Panc1 (cell line): ENCODE measurements at regions not wholly inside any gene's neighbourhood (a gene's known extent, or its start where the extent isn't known, plus 50 kb on each side); places are given as distances from the start of the nearest gene placed in this dataset.

Experiments used
- ATAC-seq: fragments of 200-7000 bp; cut with Tn5 transposase; 2 replicates; pipeline ENCODE4 v1.9.1; 2020; ENCODE audit warnings: mild to moderate bottlenecking, moderate library complexity
- BruUV-seq: library from RNA; stranded (reverse); fragments of 400-500 nt; replicated peaks from 2 replicates; lab custom pipeline; 2021; lab: Mats Ljungman, UMichigan
- CTCF ChIA-PET: fragments of 300-600 bp; sonication (Branson Sonifier 250); formaldehyde crosslinking; loops from one replicate; lab custom pipeline; 2022; ENCODE audit warnings: antibody characterized with exemption; lab: Charles Lee
- POLR2A ChIA-PET: fragments of 300-600 bp; sonication (Branson Sonifier 250); formaldehyde crosslinking; loops from one replicate; lab custom pipeline; 2022; ENCODE audit warnings: antibody characterized with exemption; lab: Charles Lee
- DNase-seq: peaks from one replicate; pipeline ENCODE4 v3.0.0-alpha.2; 2010; ENCODE audit warnings: low read depth, low spot score
- H3K27ac ChIP-seq: 2 replicates; pipeline ENCODE4 v1.5.1; 2011; ENCODE audit warnings: mild to moderate bottlenecking, low read length, inconsistent platforms
- H3K27me3 ChIP-seq: fragments of 200-500 bp; sonication (Bioruptor generic); 2 replicates; pipeline ENCODE4 v1.6.0; 2014; ENCODE audit warnings: low read length, inconsistent platforms; ENCODE audit not compliant: control insufficient read depth, insufficient read depth
- H3K36me3 ChIP-seq: fragments of 200-500 bp; sonication (Bioruptor generic); 2 replicates; pipeline ENCODE4 v1.5.1; 2014; ENCODE audit warnings: inconsistent platforms, mild to moderate bottlenecking, low read length, moderate library complexity; ENCODE audit not compliant: control insufficient read depth, insufficient read depth
- H3K4me1 ChIP-seq: 2 replicates; pipeline ENCODE4 v1.5.1; 2011; ENCODE audit warnings: inconsistent platforms, mild to moderate bottlenecking, low read length, moderate library complexity; ENCODE audit not compliant: control insufficient read depth, insufficient read depth
- H3K4me3 ChIP-seq, 2 experiments: 2 replicates each; pipeline ENCODE4 v1.5.1; 2011 to 2012; ENCODE audit warnings: low read depth in 2 of 2, low read length in 2 of 2, mild to moderate bottlenecking in 2 of 2, inconsistent platforms in 1 of 2, moderate library complexity in 1 of 2
- H3K9me3 ChIP-seq: fragments of 200-500 bp; sonication (Bioruptor generic); 2 replicates; pipeline ENCODE4 v1.5.1; 2014; ENCODE audit warnings: low read depth, mild to moderate bottlenecking, inconsistent platforms, low read length, moderate library complexity; ENCODE audit not compliant: control insufficient read depth, insufficient read depth
- CTCF ChIP-seq: fragments of 450-650 bp; IDR thresholded peaks from 2 replicates; pipeline ENCODE4 v1.5.1; 2017; ENCODE audit warnings: mild to moderate bottlenecking
- POLR2AphosphoS5 ChIP-seq: IDR thresholded peaks from 2 replicates; pipeline ENCODE4 v1.6.1; 2012; ENCODE audit warnings: mild to moderate bottlenecking, low read depth, low read length, moderate library complexity
- REST ChIP-seq, 2 experiments: IDR thresholded peaks; 2 replicates each; pipeline ENCODE4 v1.6.1; 2011 to 2012; ENCODE audit warnings: low read depth in 2 of 2, control low read depth in 1 of 2, low read length in 1 of 2, mild to moderate bottlenecking in 1 of 2, moderate library complexity in 1 of 2; ENCODE audit not compliant: insufficient read depth in 1 of 2
- SIN3A ChIP-seq: IDR thresholded peaks from 2 replicates; pipeline ENCODE4 v1.6.1; 2012; ENCODE audit warnings: low read depth, mild to moderate bottlenecking, low read length, moderate library complexity, borderline replicate concordance; ENCODE audit not compliant: insufficient read depth
- TCF7L2 ChIP-seq: IDR thresholded peaks from 2 replicates; pipeline ENCODE4 v1.6.1; 2011; ENCODE audit warnings: mild to moderate bottlenecking, low read depth, low read length, inconsistent platforms
- in situ Hi-C: cut with HindIII; loops from 2 replicates; pipeline ENCODE4 v1.10.0; 2016; ENCODE audit warnings: low sequenced_read_pairs, low pct_unique_long_range_greater_than_20kb
- intact Hi-C: fragments of 100-400 bp; cut with micrococcal nuclease; formaldehyde crosslinking; loops from one replicate; pipeline ENCODE4 v1.10.0; 2022; ENCODE audit not compliant: unreplicated experiment

DNA sequence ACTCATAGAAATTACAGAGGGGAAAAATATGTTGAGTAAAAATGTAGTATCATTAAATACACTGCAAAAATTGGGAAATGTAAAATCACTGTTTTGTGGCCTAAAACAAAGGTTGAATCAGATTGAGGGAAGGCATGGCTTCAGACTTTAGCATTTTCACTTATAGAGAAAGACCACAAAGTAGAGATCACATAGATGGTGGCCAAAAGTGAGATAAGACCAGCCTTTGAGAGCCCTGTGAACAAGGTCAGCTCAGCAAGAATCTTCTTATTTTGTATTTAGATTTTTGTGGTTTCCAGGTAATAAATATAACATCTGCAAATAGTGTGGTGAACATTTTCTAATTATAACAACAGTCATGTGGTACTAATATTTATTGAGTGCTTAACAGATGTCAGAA is 544.8 kb upstream of the DPPA4 start:
- ATAC-seq, result no peak
- H3K4me1 ChIP-seq, result no peaks in the 10 kb centered on the region
- no peak for DNase-seq
- H3K27ac ChIP-seq, result no peak overlapping the region
- no peak for TF ChIP-seq POLR2AphosphoS5
- TF ChIP-seq CTCF, result no peak
- no peak for TF ChIP-seq REST (IDR thresholded peaks at IDR 0.05; ENCODE audit: insufficient read depth in 1 of 2, low read depth in 2 of 2, low read length in 1 of 2)
- TF ChIP-seq TCF7L2, result no peak
- no peak for TF ChIP-seq SIN3A
- H3K4me3 ChIP-seq, result no peak overlapping the region
- H3K36me3 ChIP-seq, result no peaks in the 10 kb centered on the region
- in situ Hi-C loops, result no loop called here
- BruUV-seq, result no TSS peak
- intact Hi-C loops, result no loop called here
- H3K27me3 ChIP-seq, result no peaks in the 10 kb centered on the region
- ChIA-PET POLR2A (no interaction called here), CTCF (no interaction called here)
- H3K9me3 ChIP-seq, result no peaks in the 10 kb centered on the region

DNA sequence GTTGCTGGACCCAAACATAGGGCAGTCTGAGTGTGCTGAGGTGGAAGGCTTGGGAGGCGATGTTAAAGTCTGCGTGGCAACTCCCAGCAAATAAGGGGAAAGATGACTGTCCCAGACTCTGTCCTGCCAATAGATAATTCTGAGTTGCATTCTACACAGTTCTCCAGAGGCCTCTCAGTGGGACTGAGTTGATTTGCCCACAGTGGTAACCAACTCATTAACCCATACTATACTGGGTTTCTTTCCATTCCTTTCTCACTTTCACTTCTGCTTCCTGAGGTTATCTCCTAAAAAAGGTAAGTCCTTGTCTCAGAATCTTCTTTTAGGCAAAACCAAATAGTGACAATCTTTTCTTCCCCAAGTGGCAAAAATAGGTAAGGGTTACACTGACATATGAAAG is 549.9 kb upstream of the DPPA4 start:
- Histone ChIP-seq H3K4me1 (no peaks in the 10 kb centered on the region), H3K27me3 (no peaks in the 10 kb centered on the region), H3K4me3 (no peak overlapping the region), H3K36me3 (no peaks in the 10 kb centered on the region), H3K9me3 (no peaks in the 10 kb centered on the region), H3K27ac (no peak overlapping the region)
- ChIA-PET POLR2A (no interaction called here), CTCF (no interaction called here)
- no TSS peak for BruUV-seq
- in situ Hi-C loops (no loop called here), intact Hi-C loops (no loop called here)
- no peak for TF ChIP-seq TCF7L2
- no peak for TF ChIP-seq CTCF
- no peak for TF ChIP-seq POLR2AphosphoS5
- TF ChIP-seq SIN3A, result no peak
- no peak for TF ChIP-seq REST (IDR thresholded peaks at IDR 0.05; ENCODE audit: insufficient read depth in 1 of 2, low read depth in 2 of 2, low read length in 1 of 2)
- no peak for ATAC-seq
- no peak for DNase-seq
